ENCODE measurements at regions not wholly inside any gene's neighbourhood (a gene's known extent, or its start where the extent isn't known, plus 50 kb on each side); places are given as distances from the start of the nearest gene placed in this dataset.

GRCh38 chr9:15100571-15100970 lies 190.3 kb upstream of the FREM1 start:
- POLR2A ChIA-PET: no interaction called here
- no peaks in the 10 kb centered on the region for H3K9me2 ChIP-seq
- H3K4me2 ChIP-seq: no peak overlapping the region
- no peaks in the 10 kb centered on the region for H3K27me3 ChIP-seq (ENCODE audit: insufficient read depth)
- CTCF ChIA-PET: interaction anchor here (0.9 to 3.5 kb wide), 3 partner anchors 10 to 34 kb away, joined by 3 to 10 read pairs (median 4); no protein-coding TSS in a partner anchor
- H2AFZ ChIP-seq (ENCODE audit: low read depth): no peak overlapping the region
- no peak overlapping the region for H3K4me3 ChIP-seq (ENCODE audit: low read depth in 2 of 2, low read length in 1 of 2)
- H3K79me2 ChIP-seq (ENCODE audit: insufficient read depth): no peaks in the 10 kb centered on the region
- no peaks in the 10 kb centered on the region for H3K36me3 ChIP-seq (replicated peaks in 1 of 2; ENCODE audit: control insufficient read depth in 1 of 2, insufficient read depth in 2 of 2, low read length in 1 of 2)
- H3K9ac ChIP-seq: no peak overlapping the region
- no peaks in the 10 kb centered on the region for H3F3A ChIP-seq (replicated peaks; ENCODE audit: insufficient read depth)
- DNase-seq: no peak
- no peaks in the 10 kb centered on the region for H3K9me3 ChIP-seq
- TF ChIP-seq YY1 (IDR thresholded peaks at IDR 0.05; ENCODE audit: low read depth) (no peak), RCOR1 (IDR thresholded peaks at IDR 0.05; ENCODE audit: low read length) (no peak), PBX3 (IDR thresholded peaks at IDR 0.05) (no peak), TCF12 (IDR thresholded peaks at IDR 0.05) (no peak), MEF2A (IDR thresholded peaks at IDR 0.05; ENCODE audit: borderline replicate concordance, low read depth) (no peak), ELF1 (IDR thresholded peaks at IDR 0.05) (no peak)
- H3K4me1 ChIP-seq (ENCODE audit: control insufficient read depth in 1 of 2, insufficient read depth in 2 of 2, low read depth in 1 of 2, low read length in 1 of 2): no peaks in the 10 kb centered on the region
- WGBS (ENCODE audit: low lambda C conversion rate): 22% methylated on average over 2 of the region's 2 CpGs
- no peaks in the 10 kb centered on the region for H4K20me1 ChIP-seq (ENCODE audit: insufficient read depth)
- H3K27ac ChIP-seq (ENCODE audit: low read depth in 2 of 2, low read length in 1 of 2): no peak overlapping the region

- no peaks in the 10 kb centered on the region for H3K9me3 ChIP-seq
- no peak overlapping the region for H3K4me2 ChIP-seq
- CTCF ChIA-PET: interaction anchor here (0.9 kb wide), 1 partner anchor 13 kb away, joined by 3 read pairs; no protein-coding TSS in a partner anchor
- H3K27me3 ChIP-seq (ENCODE audit: insufficient read depth): no peaks in the 10 kb centered on the region
- H3K9ac ChIP-seq: no peak overlapping the region
- no peaks in the 10 kb centered on the region for H3F3A ChIP-seq (replicated peaks; ENCODE audit: insufficient read depth)
- no peak overlapping the region for H3K27ac ChIP-seq (ENCODE audit: low read depth in 2 of 2, low read length in 1 of 2)
- H3K4me3 ChIP-seq (ENCODE audit: low read depth in 2 of 2, low read length in 1 of 2): no peak overlapping the region
- TF ChIP-seq IRF3 (IDR thresholded peaks at IDR 0.05; ENCODE audit: low read depth, low read length): no peak
- TF ChIP-seq FOXM1 (IDR thresholded peaks at IDR 0.05; ENCODE audit: low read depth): no peak
- TF ChIP-seq JUND (IDR thresholded peaks at IDR 0.05): no peak
- TF ChIP-seq CTCF (IDR thresholded peaks at IDR 0.05): no peak
- no peak for TF ChIP-seq REST (IDR thresholded peaks at IDR 0.05; ENCODE audit: low read depth, low read length)
- no peak for TF ChIP-seq GATA2 (CRISPR knock-in tag; IDR thresholded peaks at IDR 0.05)
- no peak for TF ChIP-seq RCOR1 (IDR thresholded peaks at IDR 0.05; ENCODE audit: low read length)
- TF ChIP-seq CHD2 (IDR thresholded peaks at IDR 0.05; ENCODE audit: low read length, partially characterized antibody): no peak
- TF ChIP-seq USF2 (IDR thresholded peaks at IDR 0.05; ENCODE audit: borderline replicate concordance, low read depth, low read length): no peak
- TF ChIP-seq FOSL2 (IDR thresholded peaks at IDR 0.05; ENCODE audit: borderline replicate concordance, low read depth): no peak
- TF ChIP-seq NRF1 (IDR thresholded peaks at IDR 0.05; ENCODE audit: low read depth, low read length): no peak
- no peak for TF ChIP-seq RAD21 (IDR thresholded peaks at IDR 0.05; ENCODE audit: low read length)
- no peak for TF ChIP-seq FOXJ3 (CRISPR knock-in tag; IDR thresholded peaks at IDR 0.05)
- no peak for TF ChIP-seq USF1 (IDR thresholded peaks at IDR 0.05; ENCODE audit: borderline replicate concordance, low read depth)
- TF ChIP-seq RXRA (IDR thresholded peaks at IDR 0.05; ENCODE audit: borderline replicate concordance, low read depth): no peak
- H3K79me2 ChIP-seq (ENCODE audit: insufficient read depth): no peaks in the 10 kb centered on the region
- POLR2A ChIA-PET: no interaction called here
- DNase-seq: no peak
- no peak overlapping the region for H2AFZ ChIP-seq (ENCODE audit: low read depth)
- 57% methylated on average over 2 of the region's 2 CpGs for WGBS (ENCODE audit: low lambda C conversion rate)
- H4K20me1 ChIP-seq (ENCODE audit: insufficient read depth): no peaks in the 10 kb centered on the region
- no peaks in the 10 kb centered on the region for H3K9me2 ChIP-seq
- no peaks in the 10 kb centered on the region for H3K4me1 ChIP-seq (ENCODE audit: control insufficient read depth in 1 of 2, insufficient read depth in 2 of 2, low read depth in 1 of 2, low read length in 1 of 2)
- H3K36me3 ChIP-seq (replicated peaks in 1 of 2; ENCODE audit: control insufficient read depth in 1 of 2, insufficient read depth in 2 of 2, low read length in 1 of 2): no peaks in the 10 kb centered on the region
Measured at GRCh38 chr9:15096972-15097371, 186.7 kb upstream of the FREM1 start.

Data from SK-N-SH (cell line).